ENCODE measurements at regions not wholly inside any gene's neighbourhood (a gene's known extent, or its start where the extent isn't known, plus 50 kb on each side); places are given as distances from the start of the nearest gene placed in this dataset.
A peak's percentile ranks its signal among the peaks of the same experiment; 100 is the strongest.
"Not testable (repeated sequence)": the region's sequence is repeated elsewhere in the genome, so short reads cannot be mapped to it uniquely, and the experiment has no call there.

DNA sequence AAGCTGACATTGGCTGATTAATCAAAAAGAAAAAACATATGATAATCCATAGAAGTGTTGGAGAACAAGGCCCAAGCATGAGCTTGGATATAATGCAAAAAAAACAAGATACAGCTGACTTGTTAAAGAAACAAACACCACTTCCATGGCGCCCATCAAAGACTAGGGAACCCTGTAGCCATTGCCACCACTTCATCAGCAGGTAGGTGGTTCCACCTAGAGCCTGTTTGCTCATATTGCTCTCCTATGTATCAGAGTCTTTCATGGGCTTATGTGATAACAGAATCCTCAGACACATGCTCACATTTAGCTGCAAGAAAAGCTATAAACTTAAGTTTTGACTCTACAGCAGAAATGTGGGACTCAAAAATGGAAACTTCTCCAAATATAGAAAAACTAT lies 2179.9 kb downstream of the EPHA3 start:
- DNase-seq (ENCODE audit: low read depth, low spot score) = not testable (repeated sequence)

DNA sequence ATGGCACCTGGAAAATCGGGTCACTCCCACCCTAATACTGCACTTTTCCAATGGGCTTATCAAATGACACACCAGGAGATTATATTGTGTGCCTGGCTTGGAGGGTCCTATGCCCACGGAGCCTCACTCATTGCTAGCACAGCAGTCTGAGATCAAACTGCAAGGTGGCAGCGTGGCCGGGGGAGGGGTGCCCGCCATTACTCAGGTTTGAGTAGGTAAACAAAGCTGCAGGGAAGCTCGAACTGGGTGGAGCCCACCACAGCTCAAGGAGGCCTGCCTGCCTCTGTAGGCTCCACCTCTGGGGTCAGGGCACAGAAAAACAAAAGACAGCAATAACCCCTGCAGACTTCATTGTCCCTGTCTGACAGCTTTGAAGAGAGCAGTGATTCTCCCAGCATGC lies 2184.0 kb downstream of the EPHA3 start:
- peak; percentile 1 for DNase-seq (ENCODE audit: low read depth, low spot score)

All from ELF-1 (cell line).